Astrocyte (in vitro differentiated cells and primary cell): ENCODE measurements at regions not wholly inside any gene's neighbourhood (a gene's known extent, or its start where the extent isn't known, plus 50 kb on each side); places are given as distances from the start of the nearest gene placed in this dataset.
"Not testable (repeated sequence)": the region's sequence is repeated elsewhere in the genome, so short reads cannot be mapped to it uniquely, and the experiment has no call there.

Experiments used
- DNase-seq: peaks from one replicate; pipeline ENCODE4 v3.0.0-alpha.2; 2010; ENCODE audit warnings: low read depth
- FAIRE-seq: peaks from 2 replicates; lab custom pipeline; 2011; peaks lifted over from hg19 to GRCh38; lab: Jason Lieb, UNC
- H2AFZ ChIP-seq: 2 replicates; pipeline ENCODE4 v1.6.0; 2012; ENCODE audit warnings: low read depth, low read length, inconsistent platforms
- H3K27ac ChIP-seq: 2 replicates; pipeline ENCODE4 v1.5.1; 2011; ENCODE audit warnings: low read depth, low read length, inconsistent platforms
- H3K27me3 ChIP-seq: 2 replicates; pipeline ENCODE4 v1.6.0; 2011; ENCODE audit warnings: low read length, inconsistent platforms; ENCODE audit not compliant: insufficient read depth
- H3K36me3 ChIP-seq: 2 replicates; pipeline ENCODE4 v1.5.1; 2011; ENCODE audit warnings: low read length, inconsistent platforms; ENCODE audit not compliant: insufficient read depth
- H3K4me1 ChIP-seq: 2 replicates; pipeline ENCODE4 v1.5.1; 2011; ENCODE audit warnings: low read length, inconsistent platforms; ENCODE audit not compliant: insufficient read depth
- H3K4me2 ChIP-seq: 2 replicates; pipeline ENCODE4 v1.6.0; 2012; ENCODE audit warnings: low read length, inconsistent platforms
- H3K4me3 ChIP-seq: 2 replicates; pipeline ENCODE4 v1.5.1; 2011; ENCODE audit warnings: low read depth, mild to moderate bottlenecking, low read length, inconsistent platforms; ENCODE audit not compliant: insufficient read depth
- H3K79me2 ChIP-seq: 2 replicates; pipeline ENCODE4 v1.6.0; 2012; ENCODE audit warnings: mild to moderate bottlenecking, low read length, inconsistent platforms; ENCODE audit not compliant: insufficient read depth
- H3K9ac ChIP-seq: 2 replicates; pipeline ENCODE4 v1.6.0; 2012; ENCODE audit warnings: mild to moderate bottlenecking, low read length, inconsistent platforms
- H3K9me3 ChIP-seq: 2 replicates; pipeline ENCODE4 v1.5.1; 2012; ENCODE audit warnings: low read depth, mild to moderate bottlenecking, low read length, inconsistent platforms; ENCODE audit not compliant: insufficient read depth
- H4K20me1 ChIP-seq: 2 replicates; pipeline ENCODE4 v1.6.0; 2012; ENCODE audit warnings: low read length, inconsistent platforms; ENCODE audit not compliant: insufficient read depth
- H3K27ac Mint-ChIP-seq: one replicate; pipeline ENCODE4 v1.8.0; 2021; ENCODE audit warnings: mild to moderate bottlenecking, mixed read lengths; ENCODE audit not compliant: unreplicated experiment
- H3K27me3 Mint-ChIP-seq: one replicate; pipeline ENCODE4 v1.8.0; 2021; ENCODE audit warnings: low read depth, mixed read lengths; ENCODE audit not compliant: unreplicated experiment
- H3K36me3 Mint-ChIP-seq: one replicate; pipeline ENCODE4 v1.8.0; 2021; ENCODE audit warnings: low read depth, mixed read lengths; ENCODE audit not compliant: unreplicated experiment
- H3K4me1 Mint-ChIP-seq: one replicate; pipeline ENCODE4 v1.8.0; 2021; ENCODE audit warnings: low read depth, mixed read lengths; ENCODE audit not compliant: unreplicated experiment
- H3K4me3 Mint-ChIP-seq: one replicate; pipeline ENCODE4 v1.8.0; 2021; ENCODE audit warnings: mild to moderate bottlenecking, moderate library complexity, mixed read lengths; ENCODE audit not compliant: unreplicated experiment
- H3K9me3 Mint-ChIP-seq: one replicate; pipeline ENCODE4 v1.8.0; 2021; ENCODE audit warnings: mild to moderate bottlenecking, mixed read lengths; ENCODE audit not compliant: unreplicated experiment
- CTCF ChIP-seq: IDR thresholded peaks from 2 replicates; pipeline ENCODE4 v1.5.1; 2011; ENCODE audit warnings: low read depth, mild to moderate bottlenecking, inconsistent platforms, low read length, moderate library complexity; ENCODE audit not compliant: insufficient read depth
- EZH2 ChIP-seq: IDR thresholded peaks from 2 replicates; pipeline ENCODE4 v1.6.1; 2012; ENCODE audit warnings: mild to moderate bottlenecking, low read length, inconsistent platforms; ENCODE audit not compliant: insufficient read depth

GRCh38 chr21:39072468-39072867, 110.8 kb downstream of the PSMG1 start:
- no peak overlapping the region for H3K4me3 ChIP-seq
- no peak overlapping the region for H3K4me3 Mint-ChIP-seq
- H3K36me3 ChIP-seq, result no peaks in the 10 kb centered on the region
- no peak overlapping the region for H3K4me2 ChIP-seq
- H2AFZ ChIP-seq, result no peak overlapping the region
- H3K79me2 ChIP-seq, result no peaks in the 10 kb centered on the region
- no peaks in the 10 kb centered on the region for H3K4me1 Mint-ChIP-seq
- peaks cover 3% of the 10 kb centered on the region for H3K9me3 ChIP-seq
- DNase-seq, result no peak
- no peak overlapping the region for H3K27ac Mint-ChIP-seq
- H3K36me3 Mint-ChIP-seq, result no peaks in the 10 kb centered on the region
- H3K27me3 Mint-ChIP-seq, result peaks cover 6% of the 10 kb centered on the region
- peaks cover 5% of the 10 kb centered on the region for H3K9me3 Mint-ChIP-seq
- H4K20me1 ChIP-seq, result no peaks in the 10 kb centered on the region
- peaks cover 10% of the 10 kb centered on the region for H3K4me1 ChIP-seq
- H3K9ac ChIP-seq, result no peak overlapping the region
- H3K27me3 ChIP-seq, result peaks cover 10% of the 10 kb centered on the region
- no peak for TF ChIP-seq CTCF
- no peak for TF ChIP-seq EZH2
- H3K27ac ChIP-seq, result no peak overlapping the region
- FAIRE-seq, result no peak

- Histone ChIP-seq H3K27me3 (peaks cover 4% of the 10 kb centered on the region), H2AFZ (no peak overlapping the region), H3K4me2 (peak overlapping the region; percentile 0), H3K4me1 (peaks cover 10% of the 10 kb centered on the region), H3K4me3 (no peak overlapping the region), H3K9me3 (peaks cover 3% of the 10 kb centered on the region), H4K20me1 (no peaks in the 10 kb centered on the region), H3K79me2 (no peaks in the 10 kb centered on the region), H3K9ac (no peak overlapping the region), H3K27ac (no peak overlapping the region), H3K36me3 (no peaks in the 10 kb centered on the region)
- Mint-ChIP-seq H3K36me3 (no peaks in the 10 kb centered on the region), H3K4me1 (no peaks in the 10 kb centered on the region), H3K27ac (no peak overlapping the region), H3K4me3 (no peak overlapping the region), H3K9me3 (peaks cover 5% of the 10 kb centered on the region), H3K27me3 (peaks cover 6% of the 10 kb centered on the region)
- FAIRE-seq (no peak), DNase-seq (peak; percentile 60)
- no peak for TF ChIP-seq CTCF
- TF ChIP-seq EZH2, result no peak
These were observed 111.5 kb downstream of the PSMG1 start for GRCh38 chr21:39071623-39072214.

- H3K27me3 Mint-ChIP-seq, H3K9ac ChIP-seq, H3K4me3 ChIP-seq, H3K79me2 ChIP-seq, H3K9me3 ChIP-seq, H3K27me3 ChIP-seq, DNase-seq, H3K36me3 ChIP-seq, H3K4me1 Mint-ChIP-seq, H3K27ac ChIP-seq, H3K36me3 Mint-ChIP-seq, H3K27ac Mint-ChIP-seq, H2AFZ ChIP-seq, H3K4me2 ChIP-seq, H4K20me1 ChIP-seq, H3K4me1 ChIP-seq, H3K4me3 Mint-ChIP-seq, FAIRE-seq, H3K9me3 Mint-ChIP-seq: not testable (repeated sequence)
These were observed 113.4 kb downstream of the PSMG1 start for GRCh38 chr21:39069856-39070255.
